GM13976 (cell line): ENCODE measurements at regions not wholly inside any gene's neighbourhood (a gene's known extent, or its start where the extent isn't known, plus 50 kb on each side); places are given as distances from the start of the nearest gene placed in this dataset.

Experiments used
- DNase-seq: peaks from one replicate; pipeline ENCODE4 v3.0.0; 2012; ENCODE audit warnings: low spot score
- in situ Hi-C: fragments of 300-500 bp; cut with MboI; formaldehyde crosslinking; loops from one replicate; pipeline ENCODE4 v1.12.0; 2022; ENCODE audit warnings: low sequenced_read_pairs, mixed read lengths, inconsistent platforms; ENCODE audit not compliant: unreplicated experiment
- TF ChIP-seq, protein P1 (sequence below): IDR thresholded peaks from 2 replicates; pipeline ENCODE4 v1.5.1; 2012; ENCODE audit warnings: borderline replicate concordance, mild to moderate bottlenecking; ENCODE audit not compliant: insufficient read depth; ENCODE audit errors: extremely low read depth, missing control alignments, control extremely low read depth

DNA sequence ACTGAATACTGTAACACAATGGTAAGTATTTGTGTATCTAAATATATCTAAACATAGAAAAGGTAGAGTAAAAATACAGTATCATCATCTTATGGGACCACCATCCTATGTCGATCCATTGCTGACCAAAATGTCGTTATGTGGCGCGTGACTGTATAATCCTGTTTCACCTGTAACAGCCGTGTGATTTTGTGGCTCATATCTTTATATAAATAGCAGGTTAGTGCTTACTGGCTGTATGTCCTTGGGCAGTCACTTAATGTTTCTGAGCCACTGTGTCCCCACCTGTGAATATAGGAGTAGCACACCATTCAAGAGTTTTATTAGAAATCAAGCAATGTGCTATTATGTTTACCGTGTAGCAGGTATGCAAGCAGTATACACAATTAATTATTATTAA lies 226.2 kb upstream of the FAT1 start:
- DNase-seq = no peak
- in situ Hi-C loops = no loop called here
- TF ChIP-seq, protein P1, sequence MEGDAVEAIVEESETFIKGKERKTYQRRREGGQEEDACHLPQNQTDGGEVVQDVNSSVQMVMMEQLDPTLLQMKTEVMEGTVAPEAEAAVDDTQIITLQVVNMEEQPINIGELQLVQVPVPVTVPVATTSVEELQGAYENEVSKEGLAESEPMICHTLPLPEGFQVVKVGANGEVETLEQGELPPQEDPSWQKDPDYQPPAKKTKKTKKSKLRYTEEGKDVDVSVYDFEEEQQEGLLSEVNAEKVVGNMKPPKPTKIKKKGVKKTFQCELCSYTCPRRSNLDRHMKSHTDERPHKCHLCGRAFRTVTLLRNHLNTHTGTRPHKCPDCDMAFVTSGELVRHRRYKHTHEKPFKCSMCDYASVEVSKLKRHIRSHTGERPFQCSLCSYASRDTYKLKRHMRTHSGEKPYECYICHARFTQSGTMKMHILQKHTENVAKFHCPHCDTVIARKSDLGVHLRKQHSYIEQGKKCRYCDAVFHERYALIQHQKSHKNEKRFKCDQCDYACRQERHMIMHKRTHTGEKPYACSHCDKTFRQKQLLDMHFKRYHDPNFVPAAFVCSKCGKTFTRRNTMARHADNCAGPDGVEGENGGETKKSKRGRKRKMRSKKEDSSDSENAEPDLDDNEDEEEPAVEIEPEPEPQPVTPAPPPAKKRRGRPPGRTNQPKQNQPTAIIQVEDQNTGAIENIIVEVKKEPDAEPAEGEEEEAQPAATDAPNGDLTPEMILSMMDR = no peak

DNA sequence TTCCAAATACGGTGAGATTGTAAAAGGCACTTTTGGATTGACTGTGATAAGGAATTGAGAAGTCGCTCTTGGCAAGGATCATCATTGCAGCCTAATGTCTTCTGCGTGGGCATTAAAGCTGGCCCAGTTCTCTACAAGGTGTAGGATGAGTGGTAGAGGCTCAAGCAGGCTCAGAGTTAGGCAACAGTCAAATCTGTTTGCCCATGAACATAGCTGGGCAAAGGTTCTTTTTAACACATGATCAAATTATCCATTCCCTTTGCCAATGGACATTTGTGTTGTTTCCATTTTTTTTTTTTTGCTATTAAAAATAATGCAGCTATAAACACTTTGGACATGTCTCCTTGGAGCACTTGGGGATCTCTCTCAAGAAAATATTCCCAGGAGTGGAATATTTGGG lies 229.1 kb upstream of the FAT1 start:
- no peak for DNase-seq
- in situ Hi-C loops = no loop called here
- TF ChIP-seq, protein P1 = no peak

DNA sequence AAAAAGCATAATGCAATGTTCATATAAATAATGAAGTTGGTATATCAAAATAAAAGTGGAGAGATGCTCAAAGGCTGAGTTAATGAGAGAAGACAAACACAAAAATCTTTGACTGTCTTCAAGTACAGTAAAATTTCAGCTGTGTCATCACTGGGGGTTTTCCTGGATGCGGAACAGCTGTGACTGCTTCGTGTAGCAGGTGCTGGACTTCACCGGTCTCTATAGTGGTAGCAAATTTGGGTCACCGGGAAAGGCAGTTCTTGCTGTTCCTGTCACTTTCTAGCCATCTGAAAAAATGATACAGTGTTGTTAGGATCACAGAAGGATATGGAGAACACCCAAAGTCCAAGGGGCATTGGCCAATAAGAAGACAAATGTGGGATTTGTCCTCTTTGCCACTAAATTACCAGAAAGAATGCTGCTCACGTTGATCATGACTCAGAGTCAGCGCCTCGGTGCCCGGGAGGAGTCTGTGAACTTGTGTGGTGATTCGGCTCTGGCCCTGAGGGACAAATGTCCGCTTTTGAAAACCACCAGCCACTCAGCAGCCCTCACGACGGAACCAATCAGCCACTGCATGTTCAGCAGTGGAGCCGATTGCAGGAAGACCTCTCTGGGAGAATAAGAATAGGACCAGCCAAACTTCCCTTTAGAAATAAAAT lies 230.1 kb upstream of the FAT1 start:
- TF ChIP-seq, protein P1 = no peak
- no peak for DNase-seq
- in situ Hi-C loops = no loop called here

DNA sequence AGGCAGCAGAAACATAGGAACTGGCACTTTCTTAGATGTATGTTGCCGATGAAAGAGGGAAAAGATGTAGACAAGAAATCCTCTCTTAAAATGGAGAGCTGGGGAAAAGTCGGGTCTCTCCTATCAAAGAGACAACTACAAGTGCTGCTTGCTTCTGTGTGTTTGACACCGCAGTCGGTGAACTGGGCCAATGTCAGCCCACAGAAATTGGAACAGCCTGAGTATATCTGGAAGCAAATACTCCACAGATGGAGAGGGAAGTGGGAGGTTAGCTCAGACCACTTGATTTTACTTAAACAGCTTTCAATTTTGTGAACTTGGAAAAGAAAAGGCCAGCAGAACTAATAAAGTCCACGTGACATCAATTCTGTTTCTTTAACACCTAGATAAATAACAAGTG lies 230.9 kb upstream of the FAT1 start:
- DNase-seq = no peak
- TF ChIP-seq, protein P1 = no peak
- in situ Hi-C loops = no loop called here

DNA sequence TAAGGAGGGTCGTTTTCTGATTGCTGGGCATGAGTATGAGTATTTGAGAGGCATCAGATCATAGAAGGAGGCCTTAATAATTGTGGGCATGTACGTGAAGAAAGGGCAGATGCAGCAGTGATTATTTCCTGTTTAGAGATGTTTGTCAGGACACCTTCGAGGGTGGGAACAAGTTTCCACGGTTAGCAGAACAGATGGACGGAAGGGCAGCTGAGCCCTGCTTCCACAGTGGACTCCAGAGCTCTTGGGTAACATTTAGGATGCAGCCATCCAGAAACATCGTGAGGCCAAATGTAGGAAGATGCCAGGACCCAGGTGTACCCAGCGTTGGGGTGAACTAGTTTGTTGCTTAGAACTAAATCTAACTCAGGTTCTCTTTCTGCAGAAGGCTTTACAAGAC lies 231.3 kb upstream of the FAT1 start:
- no peak for DNase-seq
- TF ChIP-seq, protein P1 = no peak

DNA sequence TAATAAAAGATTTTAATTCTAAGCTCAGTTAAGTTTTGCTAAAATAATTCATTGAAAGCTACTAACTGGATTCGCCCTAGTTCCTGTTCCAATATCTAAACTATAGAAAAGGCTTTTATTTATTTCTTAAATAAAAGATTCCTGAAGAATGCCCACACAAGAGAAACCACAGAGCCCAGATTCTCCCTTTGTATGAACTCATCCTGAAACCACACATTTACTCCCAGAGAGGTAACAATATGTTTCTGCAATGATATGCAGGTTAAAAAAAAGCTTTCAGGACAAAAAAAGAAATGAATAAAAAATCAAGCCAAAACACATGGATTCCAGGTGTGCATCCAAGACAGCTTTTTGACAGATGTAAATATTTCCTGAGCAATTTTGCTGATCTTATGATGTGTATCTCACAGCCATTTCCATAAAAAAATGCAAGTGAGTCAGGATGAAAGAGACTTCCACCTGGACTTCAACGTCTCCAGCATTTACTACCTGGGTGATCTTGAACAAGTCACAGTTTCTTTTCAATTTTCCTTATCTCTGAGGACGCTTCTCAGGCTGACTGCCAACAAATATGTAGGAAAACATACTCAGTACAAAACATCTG lies 234.4 kb upstream of the FAT1 start:
- DNase-seq = no peak
- in situ Hi-C loops = no loop called here
- TF ChIP-seq, protein P1 = no peak

More for the DNA sequence above, 231.3 kb upstream of the FAT1 start:
- in situ Hi-C loops = no loop called here
